WTC11 (cell line): ENCODE measurements at regions not wholly inside any gene's neighbourhood (a gene's known extent, or its start where the extent isn't known, plus 50 kb on each side); places are given as distances from the start of the nearest gene placed in this dataset.

Experiments used
- ATAC-seq: fragments of 200-7000 bp; cut with Tn5 transposase; 2 replicates; pipeline ENCODE4 v1.10.0; 2021; ENCODE audit warnings: mild to moderate bottlenecking, moderate library complexity
- CTCF ChIA-PET: fragments of 300-600 bp; sonication (Branson Sonifier 250); formaldehyde crosslinking; loops from one replicate; lab custom pipeline; 2021; ENCODE audit warnings: antibody characterized with exemption; lab: Charles Lee
- POLR2A ChIA-PET: fragments of 350-600 bp; sonication (Branson Sonifier 250); formaldehyde crosslinking; loops from one replicate; lab custom pipeline; 2021; ENCODE audit warnings: antibody characterized with exemption; lab: Charles Lee
- DNase-seq: peaks from one replicate; pipeline ENCODE4 v3.0.0; 2021; ENCODE audit warnings: low spot score
- H3K27ac Mint-ChIP-seq: 2 replicates; pipeline ENCODE4 v1.8.0; 2021; ENCODE audit warnings: mixed read lengths
- H3K27me3 Mint-ChIP-seq: 2 replicates; pipeline ENCODE4 v1.8.0; 2021; ENCODE audit warnings: low read depth, mild to moderate bottlenecking, moderate library complexity, mixed read lengths
- H3K36me3 Mint-ChIP-seq: 2 replicates; pipeline ENCODE4 v1.8.0; 2021; ENCODE audit warnings: mixed read lengths
- H3K4me1 Mint-ChIP-seq: 2 replicates; pipeline ENCODE4 v1.8.0; 2022; ENCODE audit warnings: mixed read lengths
- H3K4me3 Mint-ChIP-seq: 2 replicates; pipeline ENCODE4 v1.8.0; 2021; ENCODE audit warnings: mild to moderate bottlenecking, moderate library complexity, mixed read lengths
- H3K9me3 Mint-ChIP-seq: 2 replicates; pipeline ENCODE4 v1.8.0; 2021; ENCODE audit warnings: mixed read lengths
- CBFB ChIP-seq: sonication (generic); formaldehyde crosslinking; IDR thresholded peaks from 2 replicates; pipeline ENCODE4 v1.8.1; 2022; ENCODE audit warnings: mild to moderate bottlenecking, low read depth, missing genetic modification reagents
- CTCF ChIP-seq: fragments of 200-600 bp; IDR thresholded peaks from 2 replicates; pipeline ENCODE4 v1.8.0; 2022; ENCODE audit warnings: antibody characterized with exemption
- EMX1 ChIP-seq: fragments of 250-450 bp; sonication (Bioruptor Pico); IDR thresholded peaks from 2 replicates; pipeline ENCODE4 v1.8.0; 2021; ENCODE audit warnings: mild to moderate bottlenecking
- ERG ChIP-seq: fragments of 250-450 bp; sonication (Bioruptor Pico); IDR thresholded peaks from 2 replicates; pipeline ENCODE4 v1.8.0; 2021; ENCODE audit warnings: mild to moderate bottlenecking
- FOXK1 ChIP-seq: sonication (generic); formaldehyde crosslinking; IDR thresholded peaks from 2 replicates; pipeline ENCODE4 v1.8.0; 2022; ENCODE audit warnings: mild to moderate bottlenecking, moderate library complexity, missing genetic modification reagents
- GTF2I ChIP-seq: fragments of 250-450 bp; sonication (Bioruptor Pico); conservative IDR thresholded peaks from 2 replicates; pipeline ENCODE4 v1.4.0; 2021; ENCODE audit warnings: mild to moderate bottlenecking
- HMGXB4 ChIP-seq: sonication (generic); formaldehyde crosslinking; IDR thresholded peaks from 2 replicates; pipeline ENCODE4 v1.8.1; 2023; ENCODE audit warnings: mild to moderate bottlenecking, moderate library complexity, missing genetic modification reagents
- KAT7 ChIP-seq: sonication (generic); formaldehyde crosslinking; IDR thresholded peaks from 2 replicates; pipeline ENCODE4 v1.8.1; 2023; ENCODE audit warnings: missing genetic modification reagents, mild to moderate bottlenecking, borderline replicate concordance
- PRDM15 ChIP-seq: sonication (generic); formaldehyde crosslinking; IDR thresholded peaks from 2 replicates; pipeline ENCODE4 v1.8.0; 2022; ENCODE audit warnings: missing genetic modification reagents
- RORB ChIP-seq: fragments of 250-450 bp; sonication (Bioruptor Pico); IDR thresholded peaks from 2 replicates; pipeline ENCODE4 v1.9.0; 2021; ENCODE audit warnings: mild to moderate bottlenecking
- ZNF263 ChIP-seq: sonication (generic); formaldehyde crosslinking; IDR thresholded peaks from 2 replicates; pipeline ENCODE4 v1.8.1; 2022; ENCODE audit warnings: low read depth, mild to moderate bottlenecking, moderate library complexity, missing genetic modification reagents
- TF ChIP-seq, protein P1 (sequence below): fragments of 250-450 bp; sonication (Bioruptor Pico); IDR thresholded peaks from 2 replicates; pipeline ENCODE4 v1.9.0; 2021; ENCODE audit warnings: mild to moderate bottlenecking
- TF ChIP-seq, protein P2 (sequence below): fragments of 250-450 bp; sonication (Bioruptor Pico); conservative IDR thresholded peaks from 2 replicates; pipeline ENCODE4 v1.9.0; 2021; ENCODE audit warnings: mild to moderate bottlenecking
- TF ChIP-seq, protein P3 (sequence below): sonication (generic); formaldehyde crosslinking; IDR thresholded peaks from 2 replicates; pipeline ENCODE4 v1.8.1; 2023; ENCODE audit warnings: mild to moderate bottlenecking, missing genetic modification reagents, moderate library complexity
- TF ChIP-seq, protein P4 (sequence below): sonication (generic); formaldehyde crosslinking; IDR thresholded peaks from 2 replicates; pipeline ENCODE4 v1.8.1; 2022; ENCODE audit warnings: mild to moderate bottlenecking, moderate library complexity, missing genetic modification reagents

DNA sequence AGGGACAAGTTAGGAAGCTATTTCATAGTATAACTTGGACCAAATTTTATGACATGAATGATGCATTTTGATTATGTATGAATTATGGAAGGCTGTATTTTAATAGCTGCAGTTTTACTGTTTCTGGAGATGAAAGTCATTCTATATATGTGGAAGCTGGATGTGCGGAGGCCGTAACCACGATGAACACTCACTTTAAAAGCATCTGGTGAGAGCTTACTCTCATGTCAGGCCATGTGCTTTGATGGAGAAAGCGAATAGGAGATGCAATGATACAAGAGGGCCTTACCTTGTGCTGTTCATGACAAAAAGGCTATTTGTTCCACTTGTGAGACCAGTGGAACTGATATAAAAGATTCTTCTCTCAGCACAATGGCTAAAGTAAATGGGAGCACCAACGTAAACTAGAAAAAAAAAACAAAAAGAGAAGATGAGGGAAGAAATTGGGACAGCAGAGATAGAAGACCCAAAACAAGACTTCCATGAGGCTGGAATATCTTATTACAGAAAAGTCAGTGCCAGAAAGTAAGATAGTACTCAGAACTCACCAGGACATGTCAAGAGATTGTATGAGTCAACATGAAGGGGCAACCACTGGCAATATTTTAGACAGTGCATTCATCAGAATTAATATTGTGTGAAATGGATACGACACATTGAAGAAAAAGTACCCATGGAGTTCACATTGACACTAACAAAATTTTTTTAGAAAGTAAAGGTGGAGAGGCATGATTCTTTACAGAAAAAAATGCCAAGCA lies 63.3 kb upstream of the GAB1 start:
- Mint-ChIP-seq H3K36me3 (peaks cover 12% of the 10 kb centered on the region), H3K4me1 (no peaks in the 10 kb centered on the region), H3K27me3 (no peaks in the 10 kb centered on the region), H3K9me3 (peaks cover 18% of the 10 kb centered on the region), H3K27ac (no peak overlapping the region)
- POLR2A ChIA-PET, result interaction anchor here (0.5 kb wide), 1 partner anchor 1708 kb away, joined by 3 read pairs; no protein-coding TSS in a partner anchor
- CTCF ChIA-PET, result no interaction called here
- DNase-seq (no peak), ATAC-seq (no peak)
- TF ChIP-seq GTF2I, result no peak
- TF ChIP-seq ERG (CRISPR knock-in tag), result no peak
- TF ChIP-seq, protein P1, sequence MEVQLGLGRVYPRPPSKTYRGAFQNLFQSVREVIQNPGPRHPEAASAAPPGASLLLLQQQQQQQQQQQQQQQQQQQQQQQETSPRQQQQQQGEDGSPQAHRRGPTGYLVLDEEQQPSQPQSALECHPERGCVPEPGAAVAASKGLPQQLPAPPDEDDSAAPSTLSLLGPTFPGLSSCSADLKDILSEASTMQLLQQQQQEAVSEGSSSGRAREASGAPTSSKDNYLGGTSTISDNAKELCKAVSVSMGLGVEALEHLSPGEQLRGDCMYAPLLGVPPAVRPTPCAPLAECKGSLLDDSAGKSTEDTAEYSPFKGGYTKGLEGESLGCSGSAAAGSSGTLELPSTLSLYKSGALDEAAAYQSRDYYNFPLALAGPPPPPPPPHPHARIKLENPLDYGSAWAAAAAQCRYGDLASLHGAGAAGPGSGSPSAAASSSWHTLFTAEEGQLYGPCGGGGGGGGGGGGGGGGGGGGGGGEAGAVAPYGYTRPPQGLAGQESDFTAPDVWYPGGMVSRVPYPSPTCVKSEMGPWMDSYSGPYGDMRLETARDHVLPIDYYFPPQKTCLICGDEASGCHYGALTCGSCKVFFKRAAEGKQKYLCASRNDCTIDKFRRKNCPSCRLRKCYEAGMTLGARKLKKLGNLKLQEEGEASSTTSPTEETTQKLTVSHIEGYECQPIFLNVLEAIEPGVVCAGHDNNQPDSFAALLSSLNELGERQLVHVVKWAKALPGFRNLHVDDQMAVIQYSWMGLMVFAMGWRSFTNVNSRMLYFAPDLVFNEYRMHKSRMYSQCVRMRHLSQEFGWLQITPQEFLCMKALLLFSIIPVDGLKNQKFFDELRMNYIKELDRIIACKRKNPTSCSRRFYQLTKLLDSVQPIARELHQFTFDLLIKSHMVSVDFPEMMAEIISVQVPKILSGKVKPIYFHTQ, result no peak
- no peak for TF ChIP-seq CTCF
- TF ChIP-seq PRDM15 (CRISPR knock-in tag), result no peak
- TF ChIP-seq, protein P2, sequence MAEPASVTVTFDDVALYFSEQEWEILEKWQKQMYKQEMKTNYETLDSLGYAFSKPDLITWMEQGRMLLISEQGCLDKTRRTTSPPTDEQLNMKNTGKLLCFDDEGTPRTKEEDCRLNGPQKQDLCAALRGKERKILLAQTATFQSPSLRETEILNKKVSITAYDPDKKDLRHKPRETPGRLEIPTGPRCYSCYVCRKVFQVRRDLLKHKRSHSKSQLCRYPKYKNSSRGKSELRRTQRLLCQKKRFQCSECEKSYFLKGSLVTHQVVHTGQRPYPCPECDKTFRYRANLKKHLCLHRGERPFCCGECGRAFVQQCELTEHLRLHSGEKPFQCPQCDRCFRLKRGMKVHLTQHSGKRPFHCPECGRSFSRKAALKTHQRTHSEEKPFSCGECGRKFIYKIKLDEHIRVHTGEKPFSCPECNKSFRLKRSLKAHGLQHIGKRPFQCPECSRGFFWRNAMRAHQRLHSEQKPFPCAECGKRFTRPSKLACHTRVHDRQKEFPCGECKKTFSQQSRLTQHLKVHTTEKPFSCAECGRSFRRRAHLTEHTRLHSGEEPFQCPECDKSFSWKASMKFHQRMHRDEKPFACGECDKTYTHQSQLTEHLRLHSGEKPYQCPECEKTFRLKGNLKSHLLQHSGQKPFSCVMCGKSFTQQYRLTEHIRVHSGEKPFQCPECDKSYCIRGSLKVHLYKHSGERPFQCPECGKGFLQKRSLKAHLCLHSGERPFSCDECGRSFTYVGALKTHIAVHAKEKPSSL (CRISPR knock-in tag), result no peak
- TF ChIP-seq CBFB (CRISPR knock-in tag), result no peak
- no peak for TF ChIP-seq FOXK1
- no peak for TF ChIP-seq EMX1 (CRISPR knock-in tag)
- TF ChIP-seq HMGXB4 (CRISPR knock-in tag), result no peak
- TF ChIP-seq KAT7 (CRISPR knock-in tag), result no peak
- TF ChIP-seq, protein P3, sequence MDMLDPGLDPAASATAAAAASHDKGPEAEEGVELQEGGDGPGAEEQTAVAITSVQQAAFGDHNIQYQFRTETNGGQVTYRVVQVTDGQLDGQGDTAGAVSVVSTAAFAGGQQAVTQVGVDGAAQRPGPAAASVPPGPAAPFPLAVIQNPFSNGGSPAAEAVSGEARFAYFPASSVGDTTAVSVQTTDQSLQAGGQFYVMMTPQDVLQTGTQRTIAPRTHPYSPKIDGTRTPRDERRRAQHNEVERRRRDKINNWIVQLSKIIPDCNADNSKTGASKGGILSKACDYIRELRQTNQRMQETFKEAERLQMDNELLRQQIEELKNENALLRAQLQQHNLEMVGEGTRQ (CRISPR knock-in tag), result no peak
- TF ChIP-seq ZNF263, result no peak
- TF ChIP-seq RORB (CRISPR knock-in tag), result no peak
- TF ChIP-seq, protein P4, sequence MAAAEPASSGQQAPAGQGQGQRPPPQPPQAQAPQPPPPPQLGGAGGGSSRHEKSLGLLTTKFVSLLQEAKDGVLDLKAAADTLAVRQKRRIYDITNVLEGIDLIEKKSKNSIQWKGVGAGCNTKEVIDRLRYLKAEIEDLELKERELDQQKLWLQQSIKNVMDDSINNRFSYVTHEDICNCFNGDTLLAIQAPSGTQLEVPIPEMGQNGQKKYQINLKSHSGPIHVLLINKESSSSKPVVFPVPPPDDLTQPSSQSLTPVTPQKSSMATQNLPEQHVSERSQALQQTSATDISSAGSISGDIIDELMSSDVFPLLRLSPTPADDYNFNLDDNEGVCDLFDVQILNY (CRISPR knock-in tag), result no peak
- TF ChIP-seq, all 79 proteins: peak for 0
- no peak overlapping the region for H3K4me3 Mint-ChIP-seq
